SK-N-SH (cell line): ENCODE measurements at regions not wholly inside any gene's neighbourhood (a gene's known extent, or its start where the extent isn't known, plus 50 kb on each side); places are given as distances from the start of the nearest gene placed in this dataset.

ENCODE experiments used
- CTCF ChIA-PET: fragments of 300-600, 350-600 bp; formaldehyde crosslinking; extraction: SDS; loops from one replicate; lab custom pipeline; 2021; lab: Yijun Ruan, JAX
- POLR2A ChIA-PET: fragments of 350-600 bp; sonication (Branson Sonifier 250); formaldehyde crosslinking; extraction: SDS; loops from one replicate; lab custom pipeline; 2020; ENCODE audit warnings: antibody characterized with exemption, inconsistent platforms; lab: Yijun Ruan, JAX
- DNase-seq: peaks from one replicate; pipeline ENCODE4 v3.0.0; 2012
- H2AFZ ChIP-seq: fragments of 200-600 bp; sonication (generic); 2 replicates; pipeline ENCODE4 v1.8.1; 2016; ENCODE audit warnings: antibody characterized with exemption, mild to moderate bottlenecking, low read depth
- H3F3A ChIP-seq: fragments of 200-600 bp; sonication (generic); replicated peaks from 2 replicates; pipeline ENCODE3; 2016; ENCODE audit warnings: antibody characterized with exemption, mild to moderate bottlenecking; ENCODE audit not compliant: insufficient read depth
- H3K27ac ChIP-seq, 2 experiments: fragments of 200-500 bp in 1 of 2; fragments of 200-600 bp in 1 of 2; sonication (Bioruptor generic) in 1 of 2; sonication (generic), shearing (Covaris generic) in 1 of 2; 2 replicates each; pipeline versions ENCODE4 v1.5.1 to v1.6.1; 2014 to 2016; ENCODE audit warnings: low read depth in 2 of 2, inconsistent platforms in 1 of 2, low read length in 1 of 2, mild to moderate bottlenecking in 1 of 2, mixed read lengths in 1 of 2
- H3K27me3 ChIP-seq: fragments of 200-600 bp; sonication (generic), shearing (Covaris generic); 2 replicates; pipeline ENCODE4 v1.6.1; 2016; ENCODE audit warnings: mixed run types; ENCODE audit not compliant: insufficient read depth
- H3K36me3 ChIP-seq, 2 experiments: fragments of 200-500 bp in 1 of 2; fragments of 200-600 bp in 1 of 2; sonication (Bioruptor generic) in 1 of 2; sonication (generic) in 1 of 2; replicated peaks in 1 of 2; 2 replicates each; pipeline versions ENCODE3 to v1.5.1; 2014 to 2016; ENCODE audit warnings: low read length in 1 of 2, mild to moderate bottlenecking in 1 of 2; ENCODE audit not compliant: insufficient read depth in 2 of 2, control insufficient read depth in 1 of 2
- H3K4me1 ChIP-seq, 2 experiments: fragments of 200-500 bp in 1 of 2; fragments of 200-600 bp in 1 of 2; sonication (Bioruptor generic) in 1 of 2; sonication (generic), shearing (Covaris generic) in 1 of 2; 2 replicates each; pipeline versions ENCODE4 v1.5.1 to v1.6.1; 2014 to 2016; ENCODE audit warnings: low read depth in 1 of 2, low read length in 1 of 2, mixed run types in 1 of 2; ENCODE audit not compliant: insufficient read depth in 2 of 2, control insufficient read depth in 1 of 2
- H3K4me2 ChIP-seq: fragments of 200-600 bp; sonication (generic), shearing (Covaris generic); 2 replicates; pipeline ENCODE4 v1.6.1; 2017; ENCODE audit warnings: mixed run types
- H3K4me3 ChIP-seq, 2 experiments: fragments of 200-500 bp in 1 of 2; fragments of 200-600 bp in 1 of 2; sonication (Bioruptor generic) in 1 of 2; sonication (generic), shearing (Covaris generic) in 1 of 2; 2 replicates each; pipeline versions ENCODE4 v1.5.1 to v1.8.1; 2014 to 2016; ENCODE audit warnings: low read depth in 2 of 2, inconsistent platforms in 1 of 2, low read length in 1 of 2, mild to moderate bottlenecking in 1 of 2, mixed read lengths in 1 of 2, moderate library complexity in 1 of 2
- H3K79me2 ChIP-seq: fragments of 200-600 bp; sonication (generic); 2 replicates; pipeline ENCODE4 v1.8.1; 2017; ENCODE audit warnings: mild to moderate bottlenecking; ENCODE audit not compliant: insufficient read depth
- H3K9ac ChIP-seq: fragments of 200-600 bp; sonication (generic); 2 replicates; pipeline ENCODE4 v1.6.1; 2017; ENCODE audit warnings: mixed run types
- H3K9me2 ChIP-seq: fragments of 200-600 bp; sonication (generic); 2 replicates; pipeline ENCODE4 v1.6.1; 2017; ENCODE audit warnings: mixed run types
- H3K9me3 ChIP-seq: fragments of 200-600 bp; sonication (generic); 2 replicates; pipeline ENCODE4 v1.6.1; 2017; ENCODE audit warnings: mixed run types, mild to moderate bottlenecking, moderate library complexity
- H4K20me1 ChIP-seq: fragments of 200-600 bp; sonication (generic); 2 replicates; pipeline ENCODE4 v1.6.1; 2017; ENCODE audit warnings: mild to moderate bottlenecking, mixed run types; ENCODE audit not compliant: insufficient read depth
- CTCF ChIP-seq: fragments of 200-600 bp; sonication (generic); IDR thresholded peaks from 2 replicates; pipeline ENCODE4 v1.6.1; 2017; ENCODE audit warnings: antibody characterized with exemption, mild to moderate bottlenecking, moderate library complexity
- FOXM1 ChIP-seq: IDR thresholded peaks from 2 replicates; pipeline ENCODE4 v1.4.0; 2012; ENCODE audit warnings: low read depth, mild to moderate bottlenecking
- IRF3 ChIP-seq: fragments of 150-350 bp; IDR thresholded peaks from 2 replicates; pipeline ENCODE4 v1.6.1; 2016; ENCODE audit warnings: mild to moderate bottlenecking, low read depth, low read length
- JUND ChIP-seq: IDR thresholded peaks from 2 replicates; pipeline ENCODE4 v1.4.0; 2012
- MAX ChIP-seq: IDR thresholded peaks from 2 replicates; pipeline ENCODE4 v1.4.0; 2012; ENCODE audit warnings: low read depth
- MXI1 ChIP-seq: IDR thresholded peaks from 2 replicates; pipeline ENCODE4 v1.6.1; 2012; ENCODE audit warnings: mild to moderate bottlenecking, low read depth, low read length, improper control_type of control experiment
- NFIC ChIP-seq: IDR thresholded peaks from 2 replicates; pipeline ENCODE4 v1.4.0; 2012; ENCODE audit warnings: borderline replicate concordance
- PBX3 ChIP-seq: IDR thresholded peaks from 2 replicates; pipeline ENCODE4; 2012
- POLR2AphosphoS5 ChIP-seq: IDR thresholded peaks from 2 replicates; pipeline ENCODE4 v1.6.1; 2012; ENCODE audit warnings: low read depth, low read length
- RAD21 ChIP-seq: IDR thresholded peaks from 2 replicates; pipeline ENCODE4 v1.6.1; 2012; ENCODE audit warnings: mild to moderate bottlenecking, low read length
- REST ChIP-seq: IDR thresholded peaks from 2 replicates; pipeline ENCODE4 v1.6.1; 2012; ENCODE audit warnings: mild to moderate bottlenecking, low read depth, low read length, moderate library complexity
- SIN3A ChIP-seq: IDR thresholded peaks from 2 replicates; pipeline ENCODE4 v1.6.1; 2012; ENCODE audit warnings: low read depth, mild to moderate bottlenecking, low read length, moderate library complexity, borderline replicate concordance
- SMC3 ChIP-seq: IDR thresholded peaks from 2 replicates; pipeline ENCODE4 v1.6.1; 2012; ENCODE audit warnings: low read depth, low read length, improper control_type of control experiment
- TAF1 ChIP-seq: IDR thresholded peaks from 2 replicates; pipeline ENCODE4 v1.6.1; 2012; ENCODE audit warnings: low read depth, mild to moderate bottlenecking, low read length, moderate library complexity, borderline replicate concordance
- USF1 ChIP-seq: IDR thresholded peaks from 2 replicates; pipeline ENCODE4 v1.4.0; 2012; ENCODE audit warnings: low read depth, borderline replicate concordance
- YY1 ChIP-seq: IDR thresholded peaks from 2 replicates; pipeline ENCODE4 v1.4.0; 2012; ENCODE audit warnings: low read depth, mild to moderate bottlenecking
- ZBTB33 ChIP-seq: IDR thresholded peaks from 2 replicates; pipeline ENCODE4 v1.4.0; 2012; ENCODE audit warnings: low read depth, borderline replicate concordance
- WGBS: methylation state at CpG from one replicate; pipeline ENCODE4 v1.1.6; 2017; ENCODE audit warnings: low lambda C conversion rate; 5-methylcytosine and 5-hydroxymethylcytosine counted together

- ChIA-PET CTCF (interaction anchor here (0.7 kb wide), 1 partner anchor 10 kb away, joined by 4 read pairs; no protein-coding TSS in a partner anchor), POLR2A (no interaction called here)
- H2AFZ ChIP-seq, result no peak overlapping the region
- peaks cover 0 to 2% of the 10 kb centered on the region in 2 experiments; a peak in 2 of 4 replicates for H3K4me1 ChIP-seq
- no peaks in the 10 kb centered on the region for H3K9me2 ChIP-seq
- H3K27me3 ChIP-seq, result no peaks in the 10 kb centered on the region
- peak; percentile 10 for DNase-seq
- H3K4me2 ChIP-seq, result no peak overlapping the region
- no peaks in the 10 kb centered on the region for H4K20me1 ChIP-seq
- no peak overlapping the region for H3K27ac ChIP-seq
- H3K9me3 ChIP-seq, result no peaks in the 10 kb centered on the region
- no peaks in the 10 kb centered on the region for H3F3A ChIP-seq
- H3K36me3 ChIP-seq, result no peaks in the 10 kb centered on the region
- no peaks in the 10 kb centered on the region for H3K79me2 ChIP-seq
- TF ChIP-seq REST, result no peak
- TF ChIP-seq RAD21, result peak; percentile 49
- no peak for TF ChIP-seq YY1
- no peak for TF ChIP-seq MAX
- TF ChIP-seq SIN3A, result no peak
- no peak for TF ChIP-seq NFIC
- no peak for TF ChIP-seq IRF3
- no peak for TF ChIP-seq USF1
- peak; percentile 53 for TF ChIP-seq CTCF
- no peak for TF ChIP-seq TAF1
- no peak for TF ChIP-seq PBX3
- peak; percentile 27; the same call in 1 of the 2 replicates for TF ChIP-seq SMC3
- TF ChIP-seq ZBTB33, result no peak
- no peak for TF ChIP-seq JUND
- no peak for TF ChIP-seq FOXM1
- no peak for TF ChIP-seq MXI1
- no peak for TF ChIP-seq POLR2AphosphoS5
- TF ChIP-seq, all 33 proteins: peak for 3
- Histone ChIP-seq H3K9ac (no peak overlapping the region), H3K4me3 (no peak overlapping the region)
- 50% methylated on average over 5 of the region's 5 CpGs for WGBS
Measured at GRCh38 chr13:103140001-103140671, 73.9 kb upstream of the SLC10A2 start.
